ENCODE measurements at regions not wholly inside any gene's neighbourhood (a gene's known extent, or its start where the extent isn't known, plus 50 kb on each side); places are given as distances from the start of the nearest gene placed in this dataset.

- Mint-ChIP-seq H3K4me1 (ENCODE audit: low read depth, unreplicated experiment) (no peaks in the 10 kb centered on the region), H3K36me3 (ENCODE audit: insufficient read depth, unreplicated experiment) (no peaks in the 10 kb centered on the region), H3K27me3 (ENCODE audit: insufficient read depth, unreplicated experiment) (no peaks in the 10 kb centered on the region), H3K4me3 (ENCODE audit: unreplicated experiment) (no peak overlapping the region), H3K9me3 (ENCODE audit: unreplicated experiment) (no peaks in the 10 kb centered on the region), H3K27ac (ENCODE audit: unreplicated experiment) (no peak overlapping the region)
- CTCF ChIA-PET = no interaction called here
- Histone ChIP-seq H3K27me3 (replicated peaks; ENCODE audit: control insufficient read depth, insufficient read depth, low read length) (no peaks in the 10 kb centered on the region), H3K4me3 (ENCODE audit: low read depth, low read length) (no peak overlapping the region), H3K9me3 (no peaks in the 10 kb centered on the region), H3K4me1 (no peaks in the 10 kb centered on the region), H3K36me3 (ENCODE audit: control insufficient read depth, insufficient read depth, low read length) (no peaks in the 10 kb centered on the region)
- TF ChIP-seq, protein P1, sequence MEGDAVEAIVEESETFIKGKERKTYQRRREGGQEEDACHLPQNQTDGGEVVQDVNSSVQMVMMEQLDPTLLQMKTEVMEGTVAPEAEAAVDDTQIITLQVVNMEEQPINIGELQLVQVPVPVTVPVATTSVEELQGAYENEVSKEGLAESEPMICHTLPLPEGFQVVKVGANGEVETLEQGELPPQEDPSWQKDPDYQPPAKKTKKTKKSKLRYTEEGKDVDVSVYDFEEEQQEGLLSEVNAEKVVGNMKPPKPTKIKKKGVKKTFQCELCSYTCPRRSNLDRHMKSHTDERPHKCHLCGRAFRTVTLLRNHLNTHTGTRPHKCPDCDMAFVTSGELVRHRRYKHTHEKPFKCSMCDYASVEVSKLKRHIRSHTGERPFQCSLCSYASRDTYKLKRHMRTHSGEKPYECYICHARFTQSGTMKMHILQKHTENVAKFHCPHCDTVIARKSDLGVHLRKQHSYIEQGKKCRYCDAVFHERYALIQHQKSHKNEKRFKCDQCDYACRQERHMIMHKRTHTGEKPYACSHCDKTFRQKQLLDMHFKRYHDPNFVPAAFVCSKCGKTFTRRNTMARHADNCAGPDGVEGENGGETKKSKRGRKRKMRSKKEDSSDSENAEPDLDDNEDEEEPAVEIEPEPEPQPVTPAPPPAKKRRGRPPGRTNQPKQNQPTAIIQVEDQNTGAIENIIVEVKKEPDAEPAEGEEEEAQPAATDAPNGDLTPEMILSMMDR (IDR thresholded peaks at IDR 0.05; ENCODE audit: insufficient read depth in 1 of 2, low read depth in 1 of 2, low read length in 1 of 2, severe bottlenecking in 1 of 2, unreplicated experiment in 1 of 2) = no peak
- BruUV-seq (replicated peaks) = no TSS peak
- POLR2A ChIA-PET = no interaction called here
- DNase-seq = no peak
- intact Hi-C loops (cut with micrococcal nuclease; ENCODE audit: unreplicated experiment) = no loop called here
Observed at GRCh38 chr2:34349527-34349926, 750.4 kb upstream of the FAM98A start.

GRCh38 chr2:34345030-34345429, 745.9 kb upstream of the FAM98A start:
- no peaks in the 10 kb centered on the region for H3K27me3 ChIP-seq (replicated peaks; ENCODE audit: control insufficient read depth, insufficient read depth, low read length)
- H3K36me3 ChIP-seq (ENCODE audit: control insufficient read depth, insufficient read depth, low read length) = no peaks in the 10 kb centered on the region
- no peaks in the 10 kb centered on the region for H3K4me1 ChIP-seq
- no peaks in the 10 kb centered on the region for H3K9me3 ChIP-seq
- Mint-ChIP-seq H3K9me3 (ENCODE audit: unreplicated experiment) (no peaks in the 10 kb centered on the region), H3K4me3 (ENCODE audit: unreplicated experiment) (no peak overlapping the region), H3K27me3 (ENCODE audit: insufficient read depth, unreplicated experiment) (peaks cover 4% of the 10 kb centered on the region), H3K36me3 (ENCODE audit: insufficient read depth, unreplicated experiment) (no peaks in the 10 kb centered on the region), H3K4me1 (ENCODE audit: low read depth, unreplicated experiment) (no peaks in the 10 kb centered on the region), H3K27ac (ENCODE audit: unreplicated experiment) (no peak overlapping the region)
- TF ChIP-seq, protein P1 (IDR thresholded peaks at IDR 0.05; ENCODE audit: insufficient read depth in 1 of 2, low read depth in 1 of 2, low read length in 1 of 2, severe bottlenecking in 1 of 2, unreplicated experiment in 1 of 2) = no peak
- BruUV-seq (replicated peaks) = no TSS peak
- CTCF ChIA-PET = no interaction called here
- H3K4me3 ChIP-seq (ENCODE audit: low read depth, low read length) = no peak overlapping the region
- POLR2A ChIA-PET = no interaction called here
- no peak for DNase-seq
- intact Hi-C loops (cut with micrococcal nuclease; ENCODE audit: unreplicated experiment) = no loop called here

GRCh38 chr2:34340307-34340706, 741.2 kb upstream of the FAM98A start:
- ChIA-PET POLR2A (no interaction called here), CTCF (no interaction called here)
- no peak for DNase-seq
- no peaks in the 10 kb centered on the region for H3K27me3 ChIP-seq (replicated peaks; ENCODE audit: control insufficient read depth, insufficient read depth, low read length)
- Mint-ChIP-seq H3K9me3 (ENCODE audit: unreplicated experiment) (no peaks in the 10 kb centered on the region), H3K36me3 (ENCODE audit: insufficient read depth, unreplicated experiment) (no peaks in the 10 kb centered on the region), H3K4me1 (ENCODE audit: low read depth, unreplicated experiment) (no peaks in the 10 kb centered on the region), H3K27me3 (ENCODE audit: insufficient read depth, unreplicated experiment) (peaks cover 4% of the 10 kb centered on the region), H3K4me3 (ENCODE audit: unreplicated experiment) (no peak overlapping the region), H3K27ac (ENCODE audit: unreplicated experiment) (no peak overlapping the region)
- intact Hi-C loops (cut with micrococcal nuclease; ENCODE audit: unreplicated experiment) = no loop called here
- TF ChIP-seq, protein P1 (IDR thresholded peaks at IDR 0.05; ENCODE audit: insufficient read depth in 1 of 2, low read depth in 1 of 2, low read length in 1 of 2, severe bottlenecking in 1 of 2, unreplicated experiment in 1 of 2) = no peak
- H3K4me3 ChIP-seq (ENCODE audit: low read depth, low read length) = no peak overlapping the region
- H3K36me3 ChIP-seq (ENCODE audit: control insufficient read depth, insufficient read depth, low read length) = no peaks in the 10 kb centered on the region
- no peaks in the 10 kb centered on the region for H3K9me3 ChIP-seq
- BruUV-seq (replicated peaks) = no TSS peak
- no peaks in the 10 kb centered on the region for H3K4me1 ChIP-seq

Measured in Caco-2 (cell line).